HG02885 (cell line): ENCODE measurements at regions not wholly inside any gene's neighbourhood (a gene's known extent, or its start where the extent isn't known, plus 50 kb on each side); places are given as distances from the start of the nearest gene placed in this dataset.

Experiments
- ATAC-seq: cut with Tn5 transposase; IDR thresholded peaks from one replicate; pipeline ENCODE4 v1.9.1; 2021; ENCODE audit warnings: mild to moderate bottlenecking; ENCODE audit not compliant: unreplicated experiment, poor library complexity

DNA sequence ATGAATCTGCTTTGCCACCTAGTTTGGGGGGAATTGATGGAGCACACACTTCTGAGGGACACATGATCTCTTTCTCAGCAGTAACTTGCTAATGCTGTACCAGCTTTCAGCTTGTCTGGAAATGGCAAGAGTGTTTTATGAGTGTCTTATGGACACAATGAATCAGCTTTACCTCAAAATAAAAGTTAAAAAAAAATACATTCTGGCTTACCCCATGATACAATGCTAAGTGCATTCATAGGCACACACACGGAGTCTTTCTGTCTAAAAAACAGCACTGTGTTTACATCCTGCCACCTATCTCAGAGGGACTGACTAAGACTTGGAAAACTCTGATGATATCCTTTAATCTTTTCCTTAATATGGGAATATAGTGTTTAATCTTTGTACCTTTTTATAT is 455.5 kb upstream of the ADAMTS5 start:
- no peak for ATAC-seq

DNA sequence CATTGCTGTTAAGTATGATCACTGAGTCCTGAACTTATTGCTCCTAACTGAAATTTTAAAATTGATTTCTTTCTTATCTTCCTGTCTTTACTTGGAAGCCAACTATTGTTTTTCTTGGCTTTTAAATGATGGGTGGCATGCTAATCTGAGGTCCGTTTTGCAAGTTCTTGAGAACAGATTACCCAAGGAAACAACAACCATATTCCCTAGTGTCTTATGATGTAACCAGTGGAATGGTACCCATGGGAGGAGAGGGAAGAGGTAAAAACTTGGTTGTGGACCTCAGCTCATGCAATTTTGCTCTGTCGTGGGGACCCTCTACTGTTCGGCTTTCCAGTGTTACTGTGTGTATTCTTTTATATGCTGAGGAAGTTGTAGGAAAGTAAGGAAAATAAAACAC is 454.8 kb upstream of the ADAMTS5 start:
- ATAC-seq, result no peak

DNA sequence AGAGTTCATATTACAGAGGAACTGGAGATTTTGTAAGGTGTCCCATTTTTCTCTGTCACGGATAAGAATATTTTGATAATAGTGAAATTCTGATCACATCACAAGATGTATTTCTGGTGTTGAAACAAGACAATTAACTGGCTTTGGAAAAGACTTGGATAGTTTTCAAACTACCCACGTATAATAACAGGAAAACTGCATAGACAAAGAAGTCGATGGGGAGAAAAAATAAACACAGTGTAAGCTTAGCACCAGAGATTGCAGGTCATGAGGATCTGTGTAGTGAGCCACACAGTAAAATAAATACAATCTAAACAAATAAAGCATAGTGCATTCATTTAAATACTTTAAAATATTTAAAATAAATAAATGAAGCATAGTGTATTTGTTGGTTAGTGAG is 452.3 kb upstream of the ADAMTS5 start:
- no peak for ATAC-seq

DNA sequence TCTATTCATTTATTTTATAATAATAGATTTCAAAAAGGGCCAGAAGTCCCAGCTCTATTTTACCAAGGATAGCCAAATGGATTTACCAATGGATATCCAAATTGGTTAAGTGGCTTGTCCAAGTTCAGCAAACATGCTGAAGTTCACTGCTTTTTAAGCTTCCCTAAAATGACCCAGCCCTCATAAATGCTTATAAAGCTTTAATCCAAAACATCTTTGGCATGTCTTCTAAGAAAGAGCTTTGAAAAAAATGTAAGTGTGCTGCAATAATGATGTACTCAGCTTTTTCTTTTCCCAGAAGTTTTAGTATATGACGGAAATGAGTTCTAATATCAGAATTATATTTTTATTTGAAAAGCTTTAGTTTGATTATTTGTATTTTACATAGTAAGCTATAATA is 451.5 kb upstream of the ADAMTS5 start:
- no peak for ATAC-seq

DNA sequence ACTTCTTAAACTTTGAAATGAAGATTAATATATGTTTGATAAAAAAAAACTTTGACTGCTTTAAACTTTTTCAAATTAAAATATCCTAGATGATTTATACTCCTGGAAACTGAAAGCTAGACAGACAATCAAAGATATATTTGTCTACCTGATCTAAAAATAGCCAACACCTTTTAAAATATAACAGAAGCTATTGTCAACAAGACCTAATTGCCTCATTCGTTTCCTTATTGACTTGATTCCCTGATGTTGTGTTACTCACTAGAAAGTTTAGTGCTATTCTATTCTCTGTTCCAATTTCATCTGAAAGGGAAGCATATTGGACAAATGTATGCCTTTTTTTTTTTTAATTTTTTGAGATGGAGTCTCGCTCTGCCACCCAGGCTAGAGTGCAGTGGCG is 445.6 kb upstream of the ADAMTS5 start:
- ATAC-seq, result no peak

DNA sequence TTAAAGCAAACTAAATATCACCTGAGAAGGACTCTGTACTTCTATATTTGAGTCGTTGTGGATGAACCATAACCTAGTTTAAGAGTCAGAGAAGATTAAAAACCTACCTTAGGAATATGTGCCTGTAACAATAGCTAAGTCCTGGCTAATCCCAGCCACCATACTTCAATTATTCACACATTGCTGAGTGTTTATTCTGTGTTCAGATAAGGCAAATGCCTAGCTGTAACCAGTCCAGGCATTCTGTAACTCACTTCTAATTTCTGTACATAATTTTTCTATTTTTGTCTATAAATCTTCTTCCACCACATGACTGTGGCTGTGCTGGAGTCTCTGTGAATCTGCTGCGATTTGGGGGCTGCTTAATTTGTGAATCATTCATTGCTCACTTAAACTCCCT is 441.9 kb upstream of the ADAMTS5 start:
- no peak for ATAC-seq

DNA sequence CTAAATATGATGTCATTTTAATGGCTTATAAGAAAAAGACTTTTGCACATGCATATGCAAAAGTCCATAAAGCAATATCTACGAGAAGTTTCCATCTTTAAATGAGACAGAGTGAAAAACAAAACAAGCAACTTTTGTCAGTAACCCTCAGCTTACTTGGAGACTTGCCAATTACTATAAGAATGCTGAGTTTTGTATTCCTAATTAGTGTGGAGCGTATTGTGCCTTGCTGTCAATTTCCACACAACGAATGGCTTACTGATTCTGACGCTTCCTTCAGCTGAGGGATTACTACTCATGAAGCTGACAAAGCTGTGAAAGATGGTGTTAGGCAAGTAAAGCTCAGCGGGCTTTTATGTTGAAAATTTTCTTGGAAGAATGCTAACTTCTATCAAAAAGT is 440.4 kb upstream of the ADAMTS5 start:
- no peak for ATAC-seq

DNA sequence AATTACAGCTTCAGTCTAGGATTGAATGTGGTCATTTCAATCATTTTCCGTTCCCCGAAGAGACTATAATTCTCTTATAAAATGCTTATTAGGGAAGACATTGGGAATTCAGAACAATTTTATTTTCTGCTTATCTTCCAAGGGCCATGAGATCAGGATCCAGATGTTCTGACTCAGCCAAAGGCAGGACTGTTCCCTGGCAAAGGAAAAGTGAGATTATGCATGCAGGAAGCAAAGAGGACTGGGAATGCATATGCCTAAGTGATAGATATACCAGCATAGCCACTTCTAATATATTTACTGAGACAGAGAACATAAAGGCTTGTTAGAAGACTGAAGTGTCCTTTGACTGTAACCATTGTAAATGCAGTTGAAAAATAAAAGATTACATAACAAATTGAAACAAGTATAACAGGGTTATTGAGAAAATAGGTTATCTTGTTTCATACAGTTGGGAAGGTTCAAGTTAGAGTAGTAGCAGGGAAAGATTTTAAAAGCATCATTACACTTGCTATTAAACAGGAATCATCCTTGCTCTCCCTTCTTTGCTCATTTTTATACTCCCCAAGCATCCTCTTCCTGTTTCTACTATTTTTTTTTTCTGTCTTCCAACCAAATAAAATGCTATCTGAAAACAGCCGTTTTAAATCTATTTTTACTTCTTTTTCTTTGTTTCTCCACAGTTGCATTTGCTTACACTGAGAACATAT is 439.6 kb upstream of the ADAMTS5 start:
- ATAC-seq, result no peak

DNA sequence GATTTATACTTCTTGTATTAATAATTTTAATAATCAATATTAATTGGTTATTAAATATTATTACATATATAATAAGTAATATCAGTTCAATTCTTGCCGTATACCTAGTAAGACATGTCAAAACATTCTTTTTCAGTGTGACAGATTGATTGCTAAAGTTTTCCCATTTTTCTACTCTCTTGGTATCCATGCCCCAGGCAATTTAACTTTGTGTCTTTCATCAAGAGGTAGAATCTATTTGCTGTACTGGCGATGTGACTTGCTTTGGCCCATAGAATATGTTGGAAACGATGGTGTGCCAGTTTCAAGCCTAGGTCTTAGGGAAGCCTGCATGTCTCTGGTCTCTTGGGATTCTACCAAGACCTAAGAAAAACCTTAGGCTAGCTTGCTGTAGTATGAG is 436.1 kb upstream of the ADAMTS5 start:
- ATAC-seq, result no peak

DNA sequence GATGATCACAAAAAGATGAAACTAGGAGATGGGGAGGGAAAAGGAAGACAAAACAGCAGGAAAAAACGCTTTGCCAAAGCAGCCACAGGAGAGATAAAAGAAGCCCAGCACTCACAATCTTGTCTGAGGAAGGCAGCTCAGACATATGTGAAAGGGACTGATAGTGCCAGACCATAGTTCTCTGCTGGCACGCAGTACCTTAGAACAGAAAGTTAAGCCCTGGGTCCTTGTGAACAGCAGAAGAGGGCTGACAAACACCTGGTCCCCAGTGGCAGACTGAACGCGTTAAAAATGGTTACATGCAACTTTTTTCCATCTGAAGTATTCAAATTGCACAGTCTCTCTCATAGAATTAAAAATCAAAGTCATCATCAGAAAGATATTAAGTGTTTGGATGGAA is 433.2 kb upstream of the ADAMTS5 start:
- ATAC-seq, result no peak

DNA sequence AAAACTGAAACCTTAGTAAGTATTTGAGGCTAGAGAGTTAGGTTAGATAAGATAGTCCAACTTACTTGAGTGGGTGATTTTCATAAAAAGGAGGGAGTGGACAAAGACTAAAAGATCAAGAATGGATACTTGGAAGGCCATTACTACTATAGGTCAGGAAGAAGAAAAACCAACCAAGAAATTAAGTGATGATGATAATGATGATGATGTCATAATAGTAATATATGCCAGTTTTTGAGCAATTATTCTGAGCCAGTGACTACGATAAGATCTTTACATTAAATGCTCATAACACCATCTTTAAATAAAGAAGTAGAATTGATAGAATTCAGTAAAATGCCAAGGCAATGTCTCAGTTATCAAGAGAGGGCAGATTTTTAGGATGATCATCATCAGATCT is 430.7 kb upstream of the ADAMTS5 start:
- ATAC-seq, result no peak

DNA sequence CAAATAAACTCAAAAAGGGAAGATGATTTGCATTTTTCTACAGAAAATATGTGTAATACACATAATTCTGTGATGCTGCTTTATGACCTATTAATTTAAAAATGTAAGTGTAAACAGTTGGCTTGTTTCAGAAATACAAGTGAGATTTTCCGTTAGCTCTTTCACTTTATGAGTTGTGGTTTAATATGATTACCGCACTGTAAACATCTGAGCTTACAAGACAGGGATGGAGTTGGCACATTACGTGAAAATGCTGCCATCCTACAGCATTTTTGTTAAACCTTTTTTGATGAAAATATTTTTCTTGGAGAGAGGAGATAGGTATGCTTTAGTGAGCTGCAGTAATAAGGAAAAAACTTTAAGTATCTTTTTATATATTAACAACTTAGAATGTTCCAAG is 426.8 kb upstream of the ADAMTS5 start:
- ATAC-seq, result no peak

DNA sequence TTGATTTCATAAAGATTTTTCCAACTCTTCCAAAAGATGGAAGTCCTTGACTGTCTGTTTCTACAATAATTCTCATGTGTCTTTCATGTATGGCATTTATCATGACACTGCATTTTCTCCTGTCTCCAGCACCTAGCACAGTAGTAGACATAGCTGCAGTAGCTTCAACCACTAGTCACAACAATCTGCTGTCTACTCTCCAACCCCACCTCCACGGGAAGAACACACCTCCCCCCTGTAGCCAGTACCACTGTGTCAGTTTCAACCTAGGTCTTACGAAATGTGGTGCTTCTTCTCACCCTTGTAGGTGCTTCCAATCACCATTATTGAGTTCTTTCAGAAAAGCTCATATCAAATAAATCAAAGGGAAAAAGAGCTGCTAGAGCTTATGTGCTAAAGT is 425.1 kb upstream of the ADAMTS5 start:
- ATAC-seq, result no peak

DNA sequence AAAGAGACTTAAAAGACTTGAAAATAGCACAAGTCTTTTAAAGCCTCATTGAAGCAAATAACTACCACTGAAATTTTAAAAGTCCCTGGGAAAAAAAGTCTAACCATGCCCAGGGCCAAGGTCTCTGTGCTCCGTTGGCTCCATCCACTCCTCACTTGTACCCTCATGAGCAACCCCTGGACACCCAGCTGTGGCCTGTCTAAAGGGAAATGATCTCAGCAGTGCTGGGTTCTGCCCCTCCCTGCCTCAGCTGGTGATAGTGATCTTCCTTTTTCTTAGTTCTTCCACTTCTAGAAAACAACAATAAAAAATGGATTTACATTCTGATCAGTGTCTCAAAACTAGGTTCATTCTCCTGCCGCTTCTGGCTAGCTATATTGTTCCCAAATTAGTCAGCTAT is 423.5 kb upstream of the ADAMTS5 start:
- ATAC-seq, result no peak

DNA sequence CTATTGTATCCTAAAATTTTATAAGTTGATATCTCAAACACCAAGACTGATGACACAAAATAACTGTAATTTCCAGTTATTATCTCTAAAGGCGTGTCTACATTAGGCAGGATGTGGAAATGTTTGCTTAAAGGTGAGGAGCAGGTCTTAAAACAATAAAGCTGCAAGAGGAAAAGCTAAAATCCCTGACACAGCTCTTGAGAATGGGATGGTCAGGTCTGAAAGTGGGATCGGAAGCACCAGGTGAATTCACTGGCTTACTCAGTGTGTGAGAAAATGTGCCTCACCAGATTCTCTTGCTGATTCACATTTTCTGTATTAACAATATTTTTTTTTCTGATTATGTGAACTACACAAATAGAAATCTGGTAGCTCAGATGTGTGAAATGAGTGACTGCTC is 421.9 kb upstream of the ADAMTS5 start:
- ATAC-seq, result no peak

DNA sequence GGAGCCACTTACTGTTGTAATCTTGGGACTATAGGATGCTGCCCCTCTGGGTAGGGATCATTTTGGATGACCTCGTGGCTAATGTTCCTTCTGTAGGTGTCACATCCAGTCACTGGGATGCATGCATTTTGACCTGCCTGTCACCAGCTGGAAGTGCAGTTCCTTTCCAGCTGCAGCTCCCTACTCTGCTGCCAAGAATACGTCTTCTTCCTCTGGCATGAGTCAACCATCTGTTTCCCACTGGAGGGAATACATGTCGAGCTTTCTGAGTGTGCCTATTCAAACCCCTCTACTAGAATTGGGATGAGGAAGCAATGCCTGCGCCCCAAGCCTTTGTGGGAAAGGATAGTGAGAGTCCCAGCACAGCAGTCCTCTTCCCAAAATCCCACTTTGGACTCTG is 415.5 kb upstream of the ADAMTS5 start:
- no peak for ATAC-seq

DNA sequence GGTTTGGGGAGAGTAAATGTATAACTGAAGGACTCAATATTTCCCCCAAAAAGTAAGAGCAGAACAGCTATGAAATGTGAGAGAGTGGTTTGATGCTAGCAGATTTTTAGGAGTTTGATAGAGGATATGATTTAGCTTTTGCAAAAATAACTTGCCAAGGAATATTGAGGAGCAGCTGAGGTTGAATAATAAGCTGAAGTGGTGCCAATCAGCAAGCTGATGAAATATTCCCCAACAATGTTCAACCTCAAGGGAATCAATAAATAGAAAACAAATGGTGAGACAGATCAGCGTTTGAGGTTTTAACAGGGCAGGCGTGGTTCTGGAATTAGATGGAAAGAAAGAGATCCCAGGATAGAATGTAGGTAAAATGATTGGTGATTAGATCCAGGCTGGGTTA is 413.4 kb upstream of the ADAMTS5 start:
- ATAC-seq, result no peak

DNA sequence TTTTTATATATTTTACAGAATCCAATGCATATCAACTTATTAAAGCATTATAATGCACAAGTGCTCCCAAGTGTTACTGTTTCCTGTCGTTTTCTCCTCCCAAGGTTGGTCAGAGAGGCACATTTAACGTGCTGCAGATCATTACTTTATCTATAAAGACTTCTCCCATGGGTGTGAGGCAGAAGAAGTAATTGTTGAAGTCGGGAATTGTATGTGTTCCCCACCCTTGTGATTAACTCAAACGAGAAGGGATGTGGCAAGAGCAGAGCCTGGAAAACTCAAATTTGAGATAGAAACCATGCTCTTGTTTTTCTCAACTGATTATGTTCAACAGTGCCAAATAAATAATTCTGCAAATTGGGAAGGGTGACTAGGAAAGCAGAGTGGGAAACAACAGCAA is 412.5 kb upstream of the ADAMTS5 start:
- no peak for ATAC-seq

DNA sequence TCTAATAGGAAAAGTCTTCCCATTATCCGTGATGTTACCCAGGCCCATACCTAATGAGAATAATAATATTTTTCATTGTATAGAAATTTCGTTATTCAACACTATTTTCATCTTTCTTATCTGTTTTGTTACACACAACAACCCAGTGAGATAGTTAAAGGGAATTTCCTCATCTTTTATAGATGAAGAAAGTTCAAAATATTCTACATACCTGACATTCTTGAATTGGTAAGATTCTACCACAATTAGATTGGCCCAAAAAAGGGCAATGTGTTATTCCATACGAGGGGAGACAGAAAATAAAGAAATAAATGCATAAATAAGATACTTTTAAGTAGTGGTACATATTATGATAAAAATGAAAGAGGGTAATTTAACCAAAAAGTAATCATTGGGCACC is 405.5 kb upstream of the ADAMTS5 start:
- ATAC-seq, result no peak

DNA sequence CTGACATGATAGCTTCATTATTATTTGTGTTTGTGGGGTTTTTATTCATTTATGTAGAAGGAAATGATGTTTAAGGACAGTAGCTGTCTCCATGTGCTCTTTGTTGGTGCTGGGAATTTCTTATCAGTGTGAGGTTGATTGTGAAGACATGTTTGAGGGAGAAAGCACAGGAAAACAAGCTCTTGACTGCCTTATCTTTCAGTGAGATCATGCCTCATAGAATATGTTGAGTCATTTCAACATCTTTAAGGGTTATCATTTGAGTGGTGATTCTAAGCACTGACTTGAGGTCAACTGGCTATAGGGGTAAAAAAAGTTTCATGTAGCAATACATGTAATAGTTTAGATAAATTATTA is 405.1 kb upstream of the ADAMTS5 start:
- no peak for ATAC-seq

DNA sequence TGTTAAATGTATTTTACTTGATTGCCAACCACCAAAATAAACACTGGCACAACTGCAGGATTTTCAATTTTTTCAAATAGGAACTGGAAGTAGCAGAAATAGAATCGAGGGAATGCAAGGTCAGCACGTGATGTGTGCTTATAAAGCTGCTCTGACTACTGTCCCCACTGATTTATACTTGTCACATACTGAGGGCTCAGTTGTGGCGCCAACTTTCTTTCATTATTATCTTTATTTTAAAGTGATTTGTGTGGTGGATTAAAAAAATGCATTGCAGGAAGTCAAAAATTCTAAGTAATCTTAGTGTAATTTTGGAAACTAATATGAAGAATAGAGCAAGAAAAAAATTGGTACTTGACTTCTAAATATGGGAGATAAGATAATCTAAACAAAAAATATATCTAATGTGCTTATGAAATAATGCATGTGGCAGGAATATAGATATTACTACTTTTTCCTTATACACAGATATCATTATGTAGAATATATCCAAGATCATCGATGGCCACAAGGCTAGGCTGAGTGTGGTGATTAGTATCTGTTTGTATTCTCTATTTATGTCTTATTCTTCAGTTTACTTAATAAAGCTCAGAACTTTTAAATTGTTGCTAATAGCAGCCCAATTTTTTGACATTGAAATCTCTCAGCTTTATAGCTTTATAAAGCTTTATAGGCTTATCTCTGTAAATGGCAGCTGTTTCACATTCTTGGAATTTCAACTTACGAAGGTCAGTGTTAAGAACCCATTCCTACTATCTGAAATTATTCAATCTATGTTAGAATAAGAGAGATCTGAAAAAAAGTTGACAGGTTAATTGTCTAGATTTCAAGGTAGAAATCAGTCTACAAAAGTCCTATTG is 404.5 kb upstream of the ADAMTS5 start:
- ATAC-seq, result no peak

DNA sequence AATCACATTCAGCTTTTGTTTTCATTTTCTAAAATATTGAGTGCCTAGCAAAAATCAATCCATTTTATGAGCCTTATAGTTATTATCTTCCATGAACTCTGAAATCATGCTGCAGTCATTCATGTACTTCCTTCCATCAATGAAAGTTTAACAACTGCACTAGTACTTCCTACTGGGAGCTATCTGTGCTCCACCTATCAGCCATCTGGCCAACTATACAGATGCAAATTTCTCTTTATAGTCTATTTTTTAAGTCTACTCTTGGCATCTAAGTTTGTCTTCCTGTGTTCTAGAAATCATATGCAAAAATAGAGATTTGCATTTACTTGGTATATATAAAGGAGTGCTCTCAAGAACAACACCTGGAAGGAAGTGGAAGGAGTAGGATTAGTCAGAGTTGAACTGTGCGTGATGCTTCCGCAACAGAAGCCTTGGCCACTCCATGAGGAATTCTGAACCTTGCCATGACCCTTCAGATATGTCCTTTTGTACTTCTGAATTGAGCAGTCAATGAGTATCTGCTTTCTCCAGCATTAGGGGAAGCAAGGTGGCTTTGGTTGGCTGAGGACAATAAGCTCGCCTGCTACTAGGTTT is 403.2 kb upstream of the ADAMTS5 start:
- no peak for ATAC-seq
